ENCODE measurements at regions not wholly inside any gene's neighbourhood (a gene's known extent, or its start where the extent isn't known, plus 50 kb on each side); places are given as distances from the start of the nearest gene placed in this dataset.

- intact Hi-C loops (cut with micrococcal nuclease) = no loop called here
- H3K27me3 Mint-ChIP-seq = no peaks in the 10 kb centered on the region
Measured at GRCh38 chr4:115790812-115791211, 677.4 kb upstream of the NDST4 start.

GRCh38 chr4:115781528-115782146 is 668.2 kb upstream of the NDST4 start:
- TF ChIP-seq CTCF (IDR thresholded peaks at IDR 0.05) = no peak
- Mint-ChIP-seq H3K27ac (no peak overlapping the region), H3K9me3 (peaks cover 6% of the 10 kb centered on the region), H3K27me3 (no peaks in the 10 kb centered on the region), H3K4me1 (ENCODE audit: low read depth) (no peaks in the 10 kb centered on the region), H3K4me3 (no peak overlapping the region), H3K36me3 (ENCODE audit: low read depth) (no peaks in the 10 kb centered on the region)
- ChIA-PET POLR2A (no interaction called here), CTCF (no interaction called here)
- intact Hi-C loops (cut with micrococcal nuclease) = no loop called here
- no peak for ATAC-seq
- DNase-seq = no peak

More at GRCh38 chr4:115790812-115791211, 677.4 kb upstream of the NDST4 start:
- Mint-ChIP-seq H3K27ac (no peak overlapping the region), H3K9me3 (peaks cover 6% of the 10 kb centered on the region), H3K36me3 (ENCODE audit: low read depth) (no peaks in the 10 kb centered on the region), H3K4me1 (ENCODE audit: low read depth) (no peaks in the 10 kb centered on the region), H3K4me3 (no peak overlapping the region)
- TF ChIP-seq CTCF (IDR thresholded peaks at IDR 0.05) = no peak
- no peak for DNase-seq
- ChIA-PET CTCF (no interaction called here), POLR2A (no interaction called here)
- no peak for ATAC-seq

GRCh38 chr4:115780835-115781234 is 667.4 kb upstream of the NDST4 start:
- CTCF ChIA-PET = no interaction called here

GRCh38 chr4:115780268-115780667 is 666.8 kb upstream of the NDST4 start:
- ATAC-seq (no peak), DNase-seq (no peak)
- no peak overlapping the region for H3K27ac Mint-ChIP-seq
- POLR2A ChIA-PET = no interaction called here
- intact Hi-C loops (cut with micrococcal nuclease) = no loop called here
- no peak overlapping the region for H3K4me3 Mint-ChIP-seq
- CTCF ChIA-PET = no interaction called here
- H3K36me3 Mint-ChIP-seq (ENCODE audit: low read depth) = no peaks in the 10 kb centered on the region
- no peaks in the 10 kb centered on the region for H3K27me3 Mint-ChIP-seq
- peaks cover 6% of the 10 kb centered on the region for H3K9me3 Mint-ChIP-seq
- H3K4me1 Mint-ChIP-seq (ENCODE audit: low read depth) = no peaks in the 10 kb centered on the region
- TF ChIP-seq CTCF (IDR thresholded peaks at IDR 0.05) = no peak

More at GRCh38 chr4:115780835-115781234, 667.4 kb upstream of the NDST4 start:
- POLR2A ChIA-PET = no interaction called here
- Mint-ChIP-seq H3K27me3 (no peaks in the 10 kb centered on the region), H3K4me3 (no peak overlapping the region), H3K27ac (no peak overlapping the region), H3K4me1 (ENCODE audit: low read depth) (no peaks in the 10 kb centered on the region), H3K9me3 (peaks cover 6% of the 10 kb centered on the region), H3K36me3 (ENCODE audit: low read depth) (no peaks in the 10 kb centered on the region)
- intact Hi-C loops (cut with micrococcal nuclease) = no loop called here
- DNase-seq = no peak
- no peak for TF ChIP-seq CTCF (IDR thresholded peaks at IDR 0.05)
- ATAC-seq = no peak

GRCh38 chr4:115770046-115770543 is 656.7 kb upstream of the NDST4 start:
- Mint-ChIP-seq H3K27me3 (no peaks in the 10 kb centered on the region), H3K9me3 (peaks cover 4% of the 10 kb centered on the region), H3K36me3 (ENCODE audit: low read depth) (no peaks in the 10 kb centered on the region), H3K4me1 (ENCODE audit: low read depth) (no peaks in the 10 kb centered on the region), H3K27ac (no peak overlapping the region), H3K4me3 (no peak overlapping the region)
- ChIA-PET CTCF (no interaction called here), POLR2A (no interaction called here)
- TF ChIP-seq CTCF (IDR thresholded peaks at IDR 0.05) = no peak
- ATAC-seq (no peak), DNase-seq (no peak)
- intact Hi-C loops (cut with micrococcal nuclease) = no loop called here

Data from activated CD8-positive, alpha-beta T cell treated with anti-CD3 and anti-CD28 coated beads for 36 hours (primary cell).